ENCODE measurements at regions not wholly inside any gene's neighbourhood (a gene's known extent, or its start where the extent isn't known, plus 50 kb on each side); places are given as distances from the start of the nearest gene placed in this dataset.

DNA sequence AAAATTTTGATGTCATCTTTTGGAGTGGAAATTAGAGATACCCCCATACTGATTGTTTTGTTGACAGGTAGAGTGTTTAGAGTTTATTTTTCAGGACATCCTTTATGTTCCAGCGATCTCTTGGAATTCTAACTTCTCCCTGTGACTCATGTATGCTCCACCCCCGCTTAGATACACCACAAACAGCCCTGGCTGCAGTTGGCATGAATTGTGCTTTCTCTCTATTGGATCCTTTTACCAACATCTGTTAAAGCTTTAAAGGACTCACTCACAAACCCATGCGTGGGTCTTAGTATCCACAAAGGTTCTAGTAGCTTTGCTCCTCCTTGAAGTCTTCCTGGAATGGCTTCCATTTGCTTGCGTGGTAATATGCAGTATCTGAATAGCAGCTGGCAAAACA is 409.5 kb upstream of the POU3F3 start:
- DNase-seq = peak; percentile 39
- H3K9me3 ChIP-seq = no peaks in the 10 kb centered on the region; the same call in 1 of the 2 replicates
- H3K4me3 ChIP-seq = no peak overlapping the region
- H3K27me3 ChIP-seq = no peaks in the 10 kb centered on the region
- no peaks in the 10 kb centered on the region for H3K36me3 ChIP-seq

DNA sequence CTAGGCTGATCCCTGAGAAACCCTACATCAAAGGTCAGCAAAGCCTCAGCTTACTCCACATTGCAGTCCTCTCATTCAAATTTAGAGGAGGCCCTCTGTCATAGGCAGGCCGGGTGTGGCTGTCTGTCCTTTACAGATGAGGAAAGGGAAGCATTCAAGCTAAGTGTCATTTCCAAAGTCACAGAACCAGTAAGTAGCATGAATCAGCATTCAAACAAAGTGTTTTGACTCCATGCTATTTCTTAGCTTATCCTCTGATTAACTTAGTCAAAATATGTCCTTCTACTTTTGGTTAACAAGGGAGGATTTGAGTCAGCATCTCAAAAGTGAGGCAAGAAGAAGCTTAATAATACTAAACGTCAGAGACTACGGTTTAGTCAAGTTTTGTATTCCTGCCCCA is 409.0 kb upstream of the POU3F3 start:
- no peak overlapping the region for H3K4me3 ChIP-seq
- H3K9me3 ChIP-seq = no peaks in the 10 kb centered on the region; the same call in 1 of the 2 replicates
- DNase-seq = no peak
- H3K27me3 ChIP-seq = no peaks in the 10 kb centered on the region
- no peaks in the 10 kb centered on the region for H3K36me3 ChIP-seq

DNA sequence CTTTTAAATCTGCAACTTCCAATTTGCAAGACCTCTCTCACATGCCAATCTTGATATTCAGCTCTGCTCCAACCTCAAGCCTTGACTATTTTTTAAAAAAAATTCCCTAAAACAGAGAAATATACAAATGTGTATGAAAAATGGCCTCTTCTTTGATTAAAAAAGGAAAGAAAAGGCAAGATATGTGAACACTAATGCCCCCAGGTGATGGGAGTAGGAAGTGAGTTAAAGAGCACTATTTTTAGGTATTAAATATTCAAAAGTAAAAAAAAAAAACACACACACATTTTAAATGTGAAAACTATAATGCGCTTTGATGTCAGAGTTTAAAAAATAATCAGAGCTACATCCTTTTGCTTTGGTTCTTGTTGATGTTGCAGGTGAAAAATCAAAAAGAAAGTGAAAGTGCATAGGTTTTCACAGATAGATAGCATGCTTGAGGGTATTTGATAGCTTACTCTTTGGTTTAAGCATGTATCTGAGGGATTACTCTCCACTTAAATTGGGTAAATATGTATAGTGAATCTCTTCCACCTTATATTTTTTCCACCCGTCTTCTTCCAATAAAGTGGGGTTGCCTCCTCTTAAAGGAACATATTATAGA is 406.0 kb upstream of the POU3F3 start:
- H3K27me3 ChIP-seq = no peaks in the 10 kb centered on the region
- DNase-seq = no peak
- H3K36me3 ChIP-seq = no peaks in the 10 kb centered on the region
- H3K9me3 ChIP-seq = no peaks in the 10 kb centered on the region; the same call in 1 of the 2 replicates
- H3K4me3 ChIP-seq = no peak overlapping the region

DNA sequence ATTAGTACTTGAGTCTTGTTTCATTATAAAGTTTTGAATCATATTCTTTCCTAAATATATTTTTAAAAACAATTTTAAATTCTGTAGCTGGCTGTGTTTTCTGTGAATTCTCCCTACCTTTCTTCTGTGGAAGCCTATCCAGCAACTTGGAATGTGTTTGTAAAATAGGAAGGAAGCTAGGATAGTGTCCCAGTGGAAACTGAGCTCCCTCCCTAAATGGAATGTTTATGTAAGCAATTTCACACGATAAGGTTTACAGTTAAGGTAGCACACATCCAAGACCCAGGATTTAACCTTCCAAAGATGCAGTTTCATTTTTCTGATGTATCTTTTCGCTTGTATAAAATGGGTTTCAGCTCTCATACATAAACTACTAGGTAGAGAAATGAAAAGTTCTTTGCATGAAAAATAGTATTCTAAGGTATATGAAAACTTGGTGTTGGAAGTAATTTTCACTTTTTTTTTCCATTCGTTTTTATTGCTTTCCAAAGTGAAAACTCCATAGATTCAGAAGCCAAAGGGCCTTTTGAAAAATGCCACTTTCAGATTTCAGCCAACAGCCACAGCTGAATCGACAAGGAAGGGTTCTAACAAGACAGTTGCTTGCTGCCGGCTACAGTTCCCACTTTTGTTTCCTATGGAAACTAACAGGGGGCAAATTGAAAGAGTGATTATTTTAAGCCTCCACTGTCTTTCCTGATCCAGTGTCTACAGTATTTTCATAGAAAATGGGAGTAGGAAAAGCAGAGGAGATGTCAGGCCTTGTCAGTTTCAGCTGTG is 405.1 kb upstream of the POU3F3 start:
- no peaks in the 10 kb centered on the region; the same call in 1 of the 2 replicates for H3K9me3 ChIP-seq
- H3K4me3 ChIP-seq = no peak overlapping the region
- no peak for DNase-seq
- H3K36me3 ChIP-seq = no peaks in the 10 kb centered on the region
- H3K27me3 ChIP-seq = no peaks in the 10 kb centered on the region

DNA sequence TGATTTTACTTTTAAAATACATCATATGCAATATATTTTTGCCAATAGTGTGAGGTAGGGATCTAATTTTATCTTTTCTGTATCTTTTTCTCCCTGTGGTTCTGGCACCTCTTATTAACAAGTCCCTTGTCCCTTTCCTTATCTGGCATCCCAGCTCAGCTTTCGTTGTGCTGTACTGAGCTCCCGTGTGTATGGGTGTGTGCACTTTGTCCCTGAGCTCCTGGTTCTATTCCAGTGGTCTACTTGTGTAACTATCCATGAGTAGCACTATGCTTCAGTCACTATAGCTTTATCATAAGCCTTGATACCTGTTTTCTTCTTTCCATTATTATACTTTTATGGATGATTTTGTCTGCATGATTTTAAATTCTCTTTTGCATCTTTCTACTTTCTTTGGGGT is 401.4 kb upstream of the POU3F3 start:
- Histone ChIP-seq H3K36me3 (no peaks in the 10 kb centered on the region), H3K9me3 (no peaks in the 10 kb centered on the region), H3K27me3 (no peaks in the 10 kb centered on the region), H3K4me3 (no peak overlapping the region)
- no peak for DNase-seq

DNA sequence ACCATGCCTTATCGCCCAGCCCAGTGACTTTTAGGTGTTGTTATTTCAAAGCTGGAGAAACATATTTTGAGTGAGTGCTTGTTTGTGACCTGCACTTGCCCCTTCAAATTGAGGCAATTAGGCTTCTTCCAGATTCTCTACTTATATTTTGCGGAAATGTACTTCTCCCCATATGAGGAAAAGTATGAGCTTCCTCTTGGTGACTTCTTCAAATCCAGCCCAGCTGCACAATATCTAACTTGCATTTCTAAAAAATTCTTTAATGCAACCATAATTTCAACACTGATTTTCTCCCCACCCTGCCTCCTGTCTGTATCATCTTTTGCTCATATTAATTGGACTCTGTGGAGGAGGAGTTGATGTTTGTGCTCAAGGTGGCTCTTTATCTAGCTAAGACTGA is 391.2 kb upstream of the POU3F3 start:
- no peaks in the 10 kb centered on the region for H3K36me3 ChIP-seq
- DNase-seq = no peak
- H3K27me3 ChIP-seq = no peaks in the 10 kb centered on the region
- H3K4me3 ChIP-seq = no peak overlapping the region
- H3K9me3 ChIP-seq = no peaks in the 10 kb centered on the region

DNA sequence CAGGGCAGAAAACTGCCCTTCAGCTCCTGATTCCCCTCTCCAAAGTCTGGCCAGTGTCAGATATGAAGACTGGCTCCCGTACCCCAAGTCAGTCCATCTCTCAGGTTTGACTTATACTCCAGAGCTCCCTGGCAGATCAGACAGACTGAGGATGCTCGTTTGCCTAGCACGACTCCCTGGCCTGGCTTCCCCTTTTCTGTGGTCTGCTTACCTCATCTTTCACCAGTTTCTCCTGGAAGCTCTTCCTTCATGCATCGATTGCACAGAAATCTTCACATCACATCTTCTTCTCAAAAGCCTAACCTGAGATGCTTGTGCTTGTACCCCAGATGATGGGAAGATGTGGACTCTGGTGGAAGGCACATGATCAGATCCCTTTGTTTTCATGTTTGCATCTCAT is 387.9 kb upstream of the POU3F3 start:
- Histone ChIP-seq H3K9me3 (no peaks in the 10 kb centered on the region), H3K4me3 (no peak overlapping the region), H3K36me3 (no peaks in the 10 kb centered on the region), H3K27me3 (no peaks in the 10 kb centered on the region)
- DNase-seq = no peak

DNA sequence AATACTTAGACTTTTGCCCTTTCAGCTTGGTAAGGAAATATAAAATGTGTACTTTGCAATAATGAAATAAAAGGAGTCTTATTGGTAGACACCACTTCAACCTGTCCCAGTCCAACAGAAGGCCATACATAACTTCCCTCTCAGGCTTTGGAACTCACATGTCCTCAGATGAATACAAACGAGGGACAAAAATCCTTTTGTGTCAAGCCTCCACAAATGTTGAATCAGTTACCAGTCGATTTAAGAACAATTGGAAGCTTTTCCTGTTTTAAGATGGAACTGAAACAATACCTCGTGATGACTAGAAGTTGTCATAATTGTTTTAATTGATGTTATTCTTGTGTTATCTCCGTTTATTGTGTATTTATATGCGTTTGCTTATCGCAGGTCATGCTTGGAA is 385.1 kb upstream of the POU3F3 start:
- Histone ChIP-seq H3K27me3 (no peaks in the 10 kb centered on the region), H3K9me3 (no peaks in the 10 kb centered on the region), H3K36me3 (no peaks in the 10 kb centered on the region), H3K4me3 (no peak overlapping the region)
- no peak for DNase-seq

DNA sequence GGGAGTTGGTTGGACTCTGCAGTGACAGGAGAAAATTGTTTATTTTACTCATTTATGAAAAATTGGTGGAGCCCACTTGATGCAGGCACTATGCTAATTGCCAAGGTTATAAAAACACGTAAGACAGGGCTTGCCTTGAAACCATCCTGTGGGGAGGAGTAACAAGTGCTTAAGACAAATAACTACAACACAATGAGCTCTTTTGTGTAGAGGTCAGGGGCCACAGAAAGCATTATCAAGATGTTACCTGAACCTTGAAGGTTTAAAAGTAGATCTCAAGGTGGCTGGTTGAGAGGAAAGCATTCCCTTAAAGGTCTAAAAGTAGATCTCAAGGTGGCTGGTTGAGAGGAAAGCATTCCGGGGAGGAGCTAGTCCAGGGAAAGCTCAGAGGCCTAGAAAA is 381.8 kb upstream of the POU3F3 start:
- H3K4me3 ChIP-seq = no peak overlapping the region

DNA sequence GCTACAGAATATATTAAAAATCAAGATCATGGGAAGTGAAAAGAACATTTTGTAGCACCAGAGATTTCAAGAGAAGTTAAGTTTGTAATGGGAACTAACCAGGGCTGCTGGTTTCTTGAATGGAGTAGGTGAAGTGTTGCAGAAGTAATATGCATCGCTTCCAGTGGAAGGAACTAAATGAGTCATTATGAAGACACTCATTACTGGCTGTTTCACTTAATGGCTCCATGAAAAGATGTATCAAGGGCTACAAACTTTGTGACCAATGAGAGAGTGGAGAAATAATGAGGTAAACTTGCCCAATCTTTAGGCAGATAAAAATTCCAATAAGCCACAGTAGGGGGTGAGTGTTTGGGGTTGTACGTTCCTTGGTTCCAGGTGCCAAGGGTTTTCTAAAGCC is 380.4 kb upstream of the POU3F3 start:
- no peaks in the 10 kb centered on the region for H3K27me3 ChIP-seq
- no peaks in the 10 kb centered on the region for H3K36me3 ChIP-seq
- DNase-seq = no peak
- H3K9me3 ChIP-seq = no peaks in the 10 kb centered on the region
- H3K4me3 ChIP-seq = no peak overlapping the region

More for the DNA sequence above, 381.8 kb upstream of the POU3F3 start:
- H3K36me3 ChIP-seq = no peaks in the 10 kb centered on the region
- no peaks in the 10 kb centered on the region for H3K9me3 ChIP-seq
- DNase-seq = no peak
- H3K27me3 ChIP-seq = no peaks in the 10 kb centered on the region

DNA sequence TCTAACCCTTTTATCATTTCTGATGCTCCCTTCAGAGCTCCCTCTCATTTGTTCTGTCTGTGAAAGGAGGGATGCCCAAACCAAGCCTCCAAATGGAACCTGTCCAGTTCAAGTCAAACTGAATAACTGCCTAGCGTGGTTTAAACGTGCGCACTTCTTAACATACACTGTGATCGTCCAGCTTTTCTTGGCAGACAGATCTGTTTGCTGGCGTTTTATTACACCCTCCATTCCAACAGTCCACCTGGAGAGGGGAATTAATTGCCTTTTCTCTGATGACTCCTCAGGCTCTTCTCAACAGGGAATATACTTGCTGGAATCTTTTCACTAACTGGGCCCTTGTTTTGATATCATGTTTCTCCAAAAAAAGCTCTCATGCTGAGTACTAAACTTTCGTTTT is 379.2 kb upstream of the POU3F3 start:
- Histone ChIP-seq H3K4me3 (no peak overlapping the region), H3K36me3 (no peaks in the 10 kb centered on the region), H3K27me3 (no peaks in the 10 kb centered on the region), H3K9me3 (no peaks in the 10 kb centered on the region)
- no peak for DNase-seq

DNA sequence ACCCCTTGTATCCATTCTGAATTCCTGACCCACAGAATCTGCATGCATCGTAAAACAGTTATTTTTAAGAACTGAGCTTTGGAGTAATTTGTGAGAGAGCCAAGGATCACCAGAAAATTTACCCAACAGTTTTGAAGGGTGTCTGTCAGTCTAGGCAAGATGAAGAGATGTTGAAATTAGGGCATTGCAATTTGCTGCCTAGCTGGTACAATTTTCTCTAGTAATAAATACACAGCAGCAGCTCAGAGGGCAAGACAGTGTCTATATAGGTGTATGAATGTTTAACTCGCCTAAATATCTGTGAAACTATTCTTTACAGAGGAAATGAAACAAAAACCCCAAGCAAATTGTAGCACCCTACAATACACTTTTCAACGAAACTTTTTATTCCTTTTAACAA is 377.8 kb upstream of the POU3F3 start:
- Histone ChIP-seq H3K27me3 (no peaks in the 10 kb centered on the region), H3K36me3 (no peaks in the 10 kb centered on the region), H3K4me3 (no peak overlapping the region), H3K9me3 (no peaks in the 10 kb centered on the region)
- DNase-seq = no peak

DNA sequence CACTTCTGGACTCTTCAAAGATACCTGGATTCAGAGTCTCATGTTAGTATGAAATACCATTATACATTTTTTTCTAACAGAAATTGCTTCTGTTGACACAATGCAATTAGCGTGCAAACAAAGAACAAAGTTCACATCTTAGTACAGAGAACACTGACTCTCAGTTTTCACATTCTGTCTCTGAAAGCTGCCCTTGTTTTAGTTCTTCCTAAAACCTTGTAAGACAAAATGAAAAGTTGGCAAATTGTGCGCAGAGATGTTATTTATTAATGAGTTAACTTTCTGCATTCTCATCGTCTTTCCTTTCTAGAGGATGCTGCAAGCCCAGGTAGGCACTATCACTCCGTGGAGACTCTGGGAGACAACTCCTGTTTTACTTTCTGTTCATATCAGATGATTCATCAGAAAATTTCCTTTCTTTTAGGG is 377.3 kb upstream of the POU3F3 start:
- Histone ChIP-seq H3K36me3 (no peaks in the 10 kb centered on the region), H3K27me3 (no peaks in the 10 kb centered on the region), H3K4me3 (no peak overlapping the region), H3K9me3 (no peaks in the 10 kb centered on the region)
- no peak for DNase-seq

DNA sequence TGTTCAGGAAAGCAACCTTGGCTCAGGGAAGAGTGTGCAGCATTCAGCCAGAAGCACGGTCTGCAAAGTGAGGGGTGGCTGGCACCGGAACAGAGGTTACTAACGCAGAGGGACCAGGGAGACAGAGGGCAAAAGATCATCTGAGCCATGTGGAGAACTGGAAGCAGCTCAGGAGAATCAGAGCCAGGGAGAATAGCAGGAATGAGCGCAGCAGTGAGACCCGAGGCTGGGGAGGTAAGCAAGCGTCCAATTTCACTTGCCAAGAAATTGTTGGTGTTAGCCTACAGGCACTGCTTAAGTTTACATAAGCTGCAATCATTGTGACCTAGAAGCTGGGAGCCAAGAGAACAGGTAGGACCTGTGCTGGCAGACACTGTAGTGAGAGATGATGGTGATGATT is 372.6 kb upstream of the POU3F3 start:
- no peaks in the 10 kb centered on the region for H3K36me3 ChIP-seq
- H3K9me3 ChIP-seq = no peaks in the 10 kb centered on the region
- no peaks in the 10 kb centered on the region for H3K27me3 ChIP-seq
- no peak for DNase-seq
- no peak overlapping the region for H3K4me3 ChIP-seq

DNA sequence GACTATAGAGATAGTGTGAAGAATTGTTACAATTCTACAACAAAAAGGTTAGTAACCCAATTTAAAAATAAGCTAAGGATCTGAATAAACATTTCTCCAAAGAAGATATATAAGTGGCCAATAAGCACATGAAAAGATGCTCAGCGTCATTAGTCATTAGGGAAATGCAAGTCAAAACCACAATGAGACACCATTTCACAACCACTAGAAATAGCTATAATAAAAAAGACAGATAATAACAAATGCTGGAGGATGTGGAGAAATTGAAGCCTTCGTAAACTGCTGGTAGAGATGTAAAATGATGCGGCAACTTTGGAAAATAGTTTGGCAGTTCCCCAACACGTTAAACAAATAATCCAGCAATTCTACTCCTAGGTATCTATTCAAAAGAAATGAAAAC is 366.5 kb upstream of the POU3F3 start:
- Histone ChIP-seq H3K36me3 (no peaks in the 10 kb centered on the region), H3K9me3 (no peaks in the 10 kb centered on the region), H3K4me3 (no peak overlapping the region), H3K27me3 (peaks cover 5% of the 10 kb centered on the region)
- DNase-seq = no peak

DNA sequence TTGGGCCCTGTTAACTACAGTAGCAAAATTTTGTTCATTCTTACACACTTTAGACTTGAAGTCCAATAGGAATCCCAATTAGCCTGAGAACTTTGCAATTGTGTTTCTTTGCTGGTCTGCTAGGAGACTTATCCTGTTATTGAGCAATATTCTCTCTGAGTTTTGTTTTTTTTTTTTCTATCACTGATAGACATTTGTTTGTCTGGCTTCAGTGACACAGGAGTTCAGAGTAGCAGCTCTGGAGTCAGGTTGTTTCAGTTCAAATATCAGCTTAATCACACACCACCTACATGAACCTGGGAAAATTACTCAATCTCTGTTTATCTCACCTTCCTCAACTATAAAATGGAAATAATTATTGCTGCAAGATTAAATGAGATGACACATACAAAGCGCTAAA is 360.2 kb upstream of the POU3F3 start:
- Histone ChIP-seq H3K9me3 (no peaks in the 10 kb centered on the region), H3K4me3 (no peak overlapping the region), H3K27me3 (peaks cover 3% of the 10 kb centered on the region; the same call in 1 of the 2 replicates), H3K36me3 (no peaks in the 10 kb centered on the region)
- no peak for DNase-seq

DNA sequence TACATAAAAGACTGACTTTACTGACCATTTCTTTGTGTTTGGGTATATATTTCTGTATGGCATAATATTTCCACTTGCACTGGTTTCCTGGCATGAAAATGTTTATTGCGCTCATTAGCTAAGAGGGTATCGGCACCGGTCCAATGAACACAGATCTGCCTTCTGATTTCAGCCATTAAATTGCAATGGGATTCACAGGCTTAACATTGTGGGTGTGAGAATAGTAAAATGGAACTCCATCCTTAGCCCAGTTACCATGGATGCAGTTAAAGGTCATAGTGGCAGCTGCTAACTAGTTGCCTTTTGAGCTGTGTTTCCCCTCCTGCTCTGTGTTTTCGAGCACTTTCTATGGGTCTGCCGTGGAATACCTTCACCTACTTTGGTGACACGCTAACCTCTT is 352.6 kb upstream of the POU3F3 start:
- Histone ChIP-seq H3K9me3 (no peaks in the 10 kb centered on the region), H3K4me3 (no peak overlapping the region), H3K27me3 (peaks cover 4% of the 10 kb centered on the region; the same call in 1 of the 2 replicates), H3K36me3 (no peaks in the 10 kb centered on the region)
- DNase-seq = no peak

DNA sequence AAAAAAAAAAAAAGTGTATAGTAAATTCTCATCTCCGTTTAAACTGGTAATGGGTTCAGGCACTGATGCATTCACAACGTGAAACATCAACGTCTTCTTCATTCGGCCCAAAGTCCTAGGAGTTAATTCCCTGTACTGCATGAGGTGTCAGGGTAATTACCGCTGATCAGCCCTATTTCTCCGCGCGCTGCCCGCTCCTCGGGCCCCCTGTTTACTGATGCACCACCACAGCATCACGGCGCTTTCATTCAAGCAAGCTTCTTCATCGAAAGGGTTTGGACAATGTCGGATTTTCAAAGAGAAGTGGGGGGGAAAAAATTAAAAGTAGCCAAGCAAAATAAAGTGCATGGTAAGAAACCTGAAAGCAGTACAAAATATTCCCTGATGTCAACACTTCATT is 352.0 kb upstream of the POU3F3 start:
- H3K36me3 ChIP-seq = no peaks in the 10 kb centered on the region
- H3K9me3 ChIP-seq = no peaks in the 10 kb centered on the region
- no peak for DNase-seq
- no peak overlapping the region for H3K4me3 ChIP-seq
- peaks cover 4% of the 10 kb centered on the region; the same call in 1 of the 2 replicates for H3K27me3 ChIP-seq

All from MG63 (cell line).